ENCODE measurements at regions not wholly inside any gene's neighbourhood (a gene's known extent, or its start where the extent isn't known, plus 50 kb on each side); places are given as distances from the start of the nearest gene placed in this dataset.

DNA sequence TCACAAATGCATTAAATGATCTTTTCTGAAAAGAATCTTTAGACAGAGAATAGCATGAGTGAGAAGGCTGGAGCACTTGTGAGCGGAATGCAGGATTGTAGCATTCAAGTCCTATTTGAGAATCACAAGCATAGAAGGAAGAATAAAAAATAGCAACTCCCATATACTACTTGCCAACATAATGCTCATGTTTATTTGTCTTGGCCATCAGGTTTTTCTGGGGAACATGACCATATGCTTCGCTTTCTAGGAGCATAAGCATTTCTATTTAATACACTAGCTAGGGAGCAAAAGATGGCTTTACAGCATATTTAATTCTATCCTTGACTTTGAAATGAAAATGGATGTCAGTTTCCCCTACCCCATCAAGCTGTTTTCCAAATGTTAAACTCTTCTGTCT is 170.3 kb upstream of the MITF start:
- Histone ChIP-seq H3K36me3 (no peaks in the 10 kb centered on the region), H3K4me3 (no peak overlapping the region), H3K9me3 (no peaks in the 10 kb centered on the region), H3K4me1 (no peaks in the 10 kb centered on the region), H3K27ac (no peak overlapping the region), H3K27me3 (no peaks in the 10 kb centered on the region)
- TF ChIP-seq POLR2A (IDR thresholded peaks at IDR 0.05) (no peak), EP300 (IDR thresholded peaks at IDR 0.05) (no peak), POLR2AphosphoS5 (IDR thresholded peaks at IDR 0.05) (no peak)
- TF ChIP-seq, protein P1, sequence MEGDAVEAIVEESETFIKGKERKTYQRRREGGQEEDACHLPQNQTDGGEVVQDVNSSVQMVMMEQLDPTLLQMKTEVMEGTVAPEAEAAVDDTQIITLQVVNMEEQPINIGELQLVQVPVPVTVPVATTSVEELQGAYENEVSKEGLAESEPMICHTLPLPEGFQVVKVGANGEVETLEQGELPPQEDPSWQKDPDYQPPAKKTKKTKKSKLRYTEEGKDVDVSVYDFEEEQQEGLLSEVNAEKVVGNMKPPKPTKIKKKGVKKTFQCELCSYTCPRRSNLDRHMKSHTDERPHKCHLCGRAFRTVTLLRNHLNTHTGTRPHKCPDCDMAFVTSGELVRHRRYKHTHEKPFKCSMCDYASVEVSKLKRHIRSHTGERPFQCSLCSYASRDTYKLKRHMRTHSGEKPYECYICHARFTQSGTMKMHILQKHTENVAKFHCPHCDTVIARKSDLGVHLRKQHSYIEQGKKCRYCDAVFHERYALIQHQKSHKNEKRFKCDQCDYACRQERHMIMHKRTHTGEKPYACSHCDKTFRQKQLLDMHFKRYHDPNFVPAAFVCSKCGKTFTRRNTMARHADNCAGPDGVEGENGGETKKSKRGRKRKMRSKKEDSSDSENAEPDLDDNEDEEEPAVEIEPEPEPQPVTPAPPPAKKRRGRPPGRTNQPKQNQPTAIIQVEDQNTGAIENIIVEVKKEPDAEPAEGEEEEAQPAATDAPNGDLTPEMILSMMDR (IDR thresholded peaks at IDR 0.05) = no peak
- WGBS, 2 donors = 90% methylated on average over 2 of the region's 2 CpGs
- ATAC-seq (ENCODE audit: low FRiP score in 2 of 2) = no peak
- DNase-seq = no peak

DNA sequence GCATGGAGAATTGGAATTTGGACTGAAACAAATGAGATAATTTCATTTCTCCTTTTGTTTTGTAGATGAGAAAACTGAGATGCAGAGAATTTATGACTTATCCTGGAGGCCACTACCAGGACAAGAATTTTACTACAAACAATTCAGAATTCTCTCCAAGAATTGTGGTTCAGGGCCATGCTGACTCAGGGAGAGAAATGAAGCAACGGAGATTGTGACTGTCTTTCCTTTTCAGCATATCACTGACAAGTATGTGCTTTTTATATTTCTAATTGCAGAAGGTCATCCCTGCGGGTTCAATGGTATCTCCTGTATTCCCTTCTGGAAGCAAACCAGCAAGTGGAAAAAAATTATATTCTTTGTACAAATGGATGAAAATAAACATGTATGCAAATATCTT is 170.8 kb upstream of the MITF start:
- ATAC-seq (ENCODE audit: low FRiP score in 2 of 2) = no peak
- TF ChIP-seq POLR2A (IDR thresholded peaks at IDR 0.05) = no peak
- no peak for TF ChIP-seq EP300 (IDR thresholded peaks at IDR 0.05)
- TF ChIP-seq POLR2AphosphoS5 (IDR thresholded peaks at IDR 0.05) = no peak
- TF ChIP-seq, protein P1 (IDR thresholded peaks at IDR 0.05) = no peak
- 78 to 83% methylated on average over 2 of the region's 2 CpGs for WGBS, 2 donors

DNA sequence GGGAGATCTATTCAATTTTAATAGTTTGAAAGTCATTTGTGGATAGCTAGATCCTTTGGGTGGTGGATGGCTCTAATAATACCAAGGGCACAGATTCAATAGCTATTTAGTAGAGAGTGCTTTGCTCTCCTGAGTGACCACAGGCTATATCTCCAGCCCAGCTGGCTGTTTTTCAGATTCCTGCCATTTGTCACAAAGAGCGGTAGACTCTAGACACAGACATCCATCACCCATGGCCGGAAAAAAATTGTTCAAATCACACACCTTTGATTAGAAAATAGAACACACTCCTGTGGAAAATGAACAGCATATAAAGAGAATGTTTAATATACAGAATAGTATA is 171.6 kb upstream of the MITF start:
- no peak overlapping the region for H3K4me3 ChIP-seq
- no peak for ATAC-seq (ENCODE audit: low FRiP score in 2 of 2)
- TF ChIP-seq, protein P1 (IDR thresholded peaks at IDR 0.05) = no peak
- TF ChIP-seq POLR2AphosphoS5 (IDR thresholded peaks at IDR 0.05) = no peak
- no peak for TF ChIP-seq EP300 (IDR thresholded peaks at IDR 0.05)
- no peak for TF ChIP-seq POLR2A (IDR thresholded peaks at IDR 0.05)
- no peaks in the 10 kb centered on the region for H3K9me3 ChIP-seq
- no peaks in the 10 kb centered on the region for H3K27me3 ChIP-seq
- 92 to 96% methylated on average over 2 of the region's 2 CpGs for WGBS, 2 donors
- no peak overlapping the region for H3K27ac ChIP-seq
- no peaks in the 10 kb centered on the region for H3K36me3 ChIP-seq
- DNase-seq = no peak
- H3K4me1 ChIP-seq = no peaks in the 10 kb centered on the region

More for the DNA sequence above, 170.8 kb upstream of the MITF start:
- H3K36me3 ChIP-seq = no peaks in the 10 kb centered on the region
- no peaks in the 10 kb centered on the region for H3K4me1 ChIP-seq
- no peaks in the 10 kb centered on the region for H3K27me3 ChIP-seq
- no peaks in the 10 kb centered on the region for H3K9me3 ChIP-seq
- H3K4me3 ChIP-seq = no peak overlapping the region
- H3K27ac ChIP-seq = no peak overlapping the region
- no peak for DNase-seq

DNA sequence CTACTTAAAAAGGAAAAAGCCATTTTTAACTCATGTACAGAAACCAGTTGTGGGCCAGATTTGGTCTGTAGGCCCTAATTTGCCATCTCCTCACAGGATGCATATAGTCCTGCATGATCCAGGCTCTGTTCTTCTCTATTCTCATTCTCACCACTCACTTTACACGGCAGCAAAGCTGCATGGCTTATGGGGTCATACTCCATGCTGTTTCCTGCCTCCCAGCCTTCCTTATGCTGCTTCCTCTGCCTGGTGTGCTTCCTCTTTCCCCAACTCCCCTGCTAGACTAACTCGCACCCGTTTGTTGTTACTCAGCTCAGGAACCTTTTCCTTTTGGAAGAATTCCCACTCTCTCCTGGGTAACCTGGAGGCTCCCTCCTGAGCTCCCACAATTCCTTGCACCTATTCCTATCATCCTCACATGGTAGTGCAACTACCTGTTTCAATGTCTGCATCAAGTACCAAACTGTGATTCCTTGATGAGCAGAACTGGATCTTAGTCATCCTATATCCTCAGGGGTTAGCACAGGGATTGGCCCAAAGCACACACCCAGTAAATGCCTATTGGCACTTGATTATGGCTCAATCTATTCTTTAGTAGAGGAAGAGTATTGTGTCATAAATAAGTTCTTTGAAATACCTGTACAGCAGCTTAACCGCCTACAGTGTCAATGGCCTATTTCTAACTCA is 172.1 kb upstream of the MITF start:
- DNase-seq (no peak), ATAC-seq (ENCODE audit: low FRiP score in 2 of 2) (peak in 1 of 2 donors; percentile 54)
- Histone ChIP-seq H3K27me3 (no peaks in the 10 kb centered on the region), H3K27ac (no peak overlapping the region), H3K36me3 (no peaks in the 10 kb centered on the region), H3K4me1 (peaks cover 0 to under 1% (median 0%) of the 10 kb centered on the region in 4 donors), H3K9me3 (no peaks in the 10 kb centered on the region), H3K4me3 (no peak overlapping the region)
- TF ChIP-seq EP300 (IDR thresholded peaks at IDR 0.05) (no peak), POLR2A (IDR thresholded peaks at IDR 0.05) (no peak), POLR2AphosphoS5 (IDR thresholded peaks at IDR 0.05) (no peak)
- TF ChIP-seq, protein P1 (IDR thresholded peaks at IDR 0.05) = no peak
- 60 to 76% methylated on average over 4 of the region's 4 CpGs for WGBS, 2 donors

DNA sequence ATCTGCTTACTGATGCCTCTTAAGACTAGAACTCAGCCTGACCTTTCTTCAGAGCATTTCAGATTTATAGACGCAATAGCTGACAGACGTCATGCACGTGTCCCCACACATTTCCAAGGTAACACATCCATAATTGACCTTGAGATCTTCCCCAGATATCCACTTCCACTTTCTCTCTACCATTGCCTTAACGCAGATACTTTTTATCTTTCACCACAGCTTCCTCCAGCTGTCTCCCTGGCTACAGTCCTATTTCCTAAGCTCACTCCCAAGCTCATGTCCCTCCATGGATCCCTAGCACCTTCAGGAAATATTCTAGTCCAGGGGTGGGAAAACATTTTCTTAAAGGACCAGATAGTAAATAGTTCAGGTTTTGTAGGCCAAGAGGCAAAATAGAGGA is 173.0 kb upstream of the MITF start:
- Histone ChIP-seq H3K27ac (no peak overlapping the region), H3K4me1 (peaks cover 0 to 9% (median 8%) of the 10 kb centered on the region in 4 donors), H3K27me3 (no peaks in the 10 kb centered on the region), H3K36me3 (no peaks in the 10 kb centered on the region), H3K9me3 (no peaks in the 10 kb centered on the region), H3K4me3 (no peak overlapping the region)
- DNase-seq (no peak), ATAC-seq (ENCODE audit: low FRiP score in 2 of 2) (no peak)
- 54 to 55% methylated on average over 4 of the region's 4 CpGs for WGBS, 2 donors
- TF ChIP-seq POLR2A (IDR thresholded peaks at IDR 0.05) (no peak), POLR2AphosphoS5 (IDR thresholded peaks at IDR 0.05) (no peak), EP300 (IDR thresholded peaks at IDR 0.05) (no peak)
- TF ChIP-seq, protein P1 (IDR thresholded peaks at IDR 0.05) = no peak
